SJSA1 (cell line): ENCODE measurements at regions not wholly inside any gene's neighbourhood (a gene's known extent, or its start where the extent isn't known, plus 50 kb on each side); places are given as distances from the start of the nearest gene placed in this dataset.
"Not testable (repeated sequence)": the region's sequence is repeated elsewhere in the genome, so short reads cannot be mapped to it uniquely, and the experiment has no call there.

Experiments
- DNase-seq, 2 experiments: peaks; one replicate each; pipeline ENCODE4 v3.0.0-alpha.2; 2015 to 2020; ENCODE audit warnings: low spot score in 2 of 2, low read depth in 1 of 2
- H3K27ac ChIP-seq: fragments of 250-450 bp; sonication (Bioruptor Pico); 2 replicates; pipeline ENCODE4 v1.5.1; 2020; ENCODE audit warnings: mild to moderate bottlenecking, moderate library complexity
- H3K27me3 ChIP-seq: fragments of 250-450 bp; sonication (Bioruptor Pico); replicated peaks from 2 replicates; pipeline ENCODE4 v1.5.1; 2020; ENCODE audit warnings: mild to moderate bottlenecking, moderate library complexity
- H3K36me3 ChIP-seq: fragments of 250-450 bp; sonication (Bioruptor Pico); 2 replicates; pipeline ENCODE4 v1.5.1; 2020; ENCODE audit warnings: mild to moderate bottlenecking
- H3K4me1 ChIP-seq: fragments of 250-450 bp; sonication (Bioruptor Pico); replicated peaks from 2 replicates; pipeline ENCODE4 v1.6.1; 2021; ENCODE audit warnings: mild to moderate bottlenecking
- H3K4me3 ChIP-seq: fragments of 250-450 bp; sonication (Bioruptor Pico); 2 replicates; pipeline ENCODE4 v1.5.1; 2020; ENCODE audit warnings: mild to moderate bottlenecking
- H3K9me3 ChIP-seq: fragments of 250-450 bp; sonication (Bioruptor Pico); replicated peaks from 2 replicates; pipeline ENCODE4 v1.5.1; 2020; ENCODE audit warnings: mild to moderate bottlenecking

- H3K4me1 ChIP-seq = not testable (repeated sequence)
These were observed 294.9 kb upstream of the DIO3 start for GRCh38 chr14:101266441-101266840.

DNA sequence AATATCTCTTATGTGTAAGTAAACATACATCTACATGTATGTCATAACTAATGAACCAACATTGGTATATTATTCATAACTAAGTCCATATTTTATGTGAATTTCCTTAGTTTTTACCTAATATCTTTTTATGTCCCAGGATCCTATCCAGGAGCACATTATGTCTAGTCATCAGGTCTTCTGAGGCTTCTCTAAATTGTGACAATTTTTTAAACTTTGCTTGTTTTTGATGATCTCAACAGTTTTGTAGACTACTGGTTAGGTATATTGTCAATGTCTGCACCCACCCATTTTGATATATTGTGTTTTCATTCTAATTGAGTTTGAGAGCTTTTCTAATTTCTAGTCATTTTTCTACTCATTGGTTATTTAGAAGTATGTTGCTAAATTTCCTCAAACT, 288.2 kb upstream of the DIO3 start:
- Histone ChIP-seq H3K4me1 (no peaks in the 10 kb centered on the region), H3K4me3 (no peak overlapping the region), H3K36me3 (no peaks in the 10 kb centered on the region), H3K27ac (no peak overlapping the region), H3K27me3 (no peaks in the 10 kb centered on the region), H3K9me3 (no peaks in the 10 kb centered on the region)
- no peak for DNase-seq

More at GRCh38 chr14:101266441-101266840, 294.9 kb upstream of the DIO3 start:
- H3K27ac ChIP-seq, H3K4me3 ChIP-seq, H3K36me3 ChIP-seq, H3K9me3 ChIP-seq, DNase-seq, H3K27me3 ChIP-seq: not testable (repeated sequence)

DNA sequence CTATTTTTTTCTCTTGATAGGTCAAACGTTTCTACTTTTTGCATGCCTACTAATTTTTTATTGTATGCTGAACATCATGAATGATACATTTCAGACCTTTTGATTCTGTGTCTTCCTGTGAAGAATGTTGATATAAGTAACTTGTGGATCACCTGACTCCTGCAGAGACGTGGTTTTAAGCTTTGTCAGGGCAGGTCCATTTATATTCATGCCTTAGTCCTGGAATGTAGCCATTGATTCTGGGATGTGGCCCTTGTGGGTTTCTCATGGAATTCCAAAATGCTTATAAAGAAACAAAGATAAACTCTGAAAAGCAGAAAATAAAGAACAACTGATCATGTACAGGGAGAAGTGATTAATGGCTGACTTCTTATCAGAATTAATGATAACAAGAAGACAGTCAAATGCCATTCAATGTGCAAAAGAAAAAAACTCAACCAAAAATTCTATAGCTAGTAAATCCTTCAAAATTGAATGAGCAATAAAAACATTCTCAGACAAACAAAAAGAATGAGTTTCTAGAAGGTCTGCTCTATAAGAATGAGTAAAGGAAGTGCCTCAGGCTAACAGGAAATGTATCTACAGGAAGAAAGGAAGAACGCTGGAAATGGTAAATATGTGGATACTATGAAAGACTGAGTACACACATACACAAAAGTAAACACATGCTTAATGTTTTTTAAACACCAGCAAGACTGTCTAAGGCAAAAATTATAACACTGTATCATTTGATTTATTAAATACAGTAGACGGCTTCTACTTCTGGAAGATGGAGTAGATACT, 284.8 kb upstream of the DIO3 start:
- no peaks in the 10 kb centered on the region for H3K27me3 ChIP-seq
- no peak for DNase-seq
- no peak overlapping the region for H3K4me3 ChIP-seq
- no peaks in the 10 kb centered on the region for H3K36me3 ChIP-seq
- no peak overlapping the region for H3K27ac ChIP-seq
- H3K9me3 ChIP-seq = no peaks in the 10 kb centered on the region
- no peaks in the 10 kb centered on the region for H3K4me1 ChIP-seq

GRCh38 chr14:101282418-101282817, 278.9 kb upstream of the DIO3 start:
- H3K36me3 ChIP-seq = no peaks in the 10 kb centered on the region
- no peak overlapping the region for H3K4me3 ChIP-seq
- no peak for DNase-seq
- no peaks in the 10 kb centered on the region for H3K4me1 ChIP-seq
- H3K27ac ChIP-seq = no peak overlapping the region
- H3K27me3 ChIP-seq = 0 out of 2 replicates have a peak, but pooled peaks cover 3% of the 10 kb centered on the region
- no peaks in the 10 kb centered on the region for H3K9me3 ChIP-seq

- no peak overlapping the region for H3K27ac ChIP-seq
- H3K36me3 ChIP-seq = no peaks in the 10 kb centered on the region
- no peaks in the 10 kb centered on the region for H3K9me3 ChIP-seq
These were observed 276.6 kb upstream of the DIO3 start for GRCh38 chr14:101284711-101285110.

GRCh38 chr14:101286271-101287018, 274.9 kb upstream of the DIO3 start:
- no peak for DNase-seq
- Histone ChIP-seq H3K36me3 (no peaks in the 10 kb centered on the region), H3K4me3 (no peak overlapping the region)

More at GRCh38 chr14:101284711-101285110, 276.6 kb upstream of the DIO3 start:
- Histone ChIP-seq H3K27me3 (0 out of 2 replicates have a peak, but pooled peaks cover 3% of the 10 kb centered on the region), H3K4me3 (no peak overlapping the region), H3K4me1 (no peaks in the 10 kb centered on the region)
- no peak for DNase-seq

DNA sequence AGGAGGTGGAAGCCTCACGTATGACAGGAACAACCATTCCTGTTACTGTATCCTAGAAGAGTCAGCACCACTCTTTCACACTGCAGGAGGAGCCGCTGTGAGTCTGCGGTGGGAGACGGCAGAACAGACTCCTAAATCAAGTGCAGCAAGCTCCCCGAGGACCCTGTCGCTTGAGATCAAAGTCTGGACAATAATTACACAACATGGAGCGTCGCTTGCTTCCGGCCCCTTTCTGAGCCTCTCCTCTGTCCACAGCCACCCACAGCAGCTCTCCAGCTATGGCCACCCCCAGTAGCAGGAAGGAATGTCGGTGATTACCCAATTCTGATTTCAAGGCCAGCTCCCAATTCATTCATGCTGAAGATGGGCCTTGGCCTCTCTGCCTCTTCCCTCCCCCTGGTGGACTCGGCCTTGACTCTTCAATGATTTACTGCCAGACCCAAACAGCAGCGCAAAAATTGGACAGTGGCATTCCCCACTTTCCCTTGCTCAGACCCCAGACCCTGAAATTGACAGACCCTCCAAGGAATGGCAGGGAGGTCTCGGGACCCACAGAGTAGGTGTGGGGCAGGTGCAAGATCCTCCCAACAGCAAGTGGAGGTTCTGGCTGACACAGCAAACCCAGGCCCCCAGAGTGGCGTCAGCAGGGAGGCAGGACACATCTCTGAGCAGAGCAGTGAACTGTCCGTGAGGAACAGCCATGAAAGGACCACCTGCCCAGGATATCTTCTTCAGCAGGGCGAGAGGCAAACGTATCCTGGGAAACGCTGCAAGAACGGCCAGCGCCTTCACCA, 272.7 kb upstream of the DIO3 start:
- Histone ChIP-seq H3K27ac (no peak overlapping the region), H3K9me3 (no peaks in the 10 kb centered on the region), H3K4me1 (no peaks in the 10 kb centered on the region), H3K27me3 (0 out of 2 replicates have a peak, but pooled peaks cover 3% of the 10 kb centered on the region), H3K4me3 (no peak overlapping the region), H3K36me3 (no peaks in the 10 kb centered on the region)
- no peak for DNase-seq

More at GRCh38 chr14:101286271-101287018, 274.9 kb upstream of the DIO3 start:
- no peaks in the 10 kb centered on the region for H3K4me1 ChIP-seq
- H3K9me3 ChIP-seq = no peaks in the 10 kb centered on the region
- 0 out of 2 replicates have a peak, but pooled peaks cover 3% of the 10 kb centered on the region for H3K27me3 ChIP-seq
- no peak overlapping the region for H3K27ac ChIP-seq

GRCh38 chr14:101289230-101289690, 272.0 kb upstream of the DIO3 start:
- no peak for DNase-seq
- Histone ChIP-seq H3K4me1 (no peaks in the 10 kb centered on the region), H3K36me3 (no peaks in the 10 kb centered on the region), H3K9me3 (no peaks in the 10 kb centered on the region), H3K4me3 (no peak overlapping the region), H3K27me3 (0 out of 2 replicates have a peak, but pooled peaks cover 2% of the 10 kb centered on the region), H3K27ac (no peak overlapping the region)

DNA sequence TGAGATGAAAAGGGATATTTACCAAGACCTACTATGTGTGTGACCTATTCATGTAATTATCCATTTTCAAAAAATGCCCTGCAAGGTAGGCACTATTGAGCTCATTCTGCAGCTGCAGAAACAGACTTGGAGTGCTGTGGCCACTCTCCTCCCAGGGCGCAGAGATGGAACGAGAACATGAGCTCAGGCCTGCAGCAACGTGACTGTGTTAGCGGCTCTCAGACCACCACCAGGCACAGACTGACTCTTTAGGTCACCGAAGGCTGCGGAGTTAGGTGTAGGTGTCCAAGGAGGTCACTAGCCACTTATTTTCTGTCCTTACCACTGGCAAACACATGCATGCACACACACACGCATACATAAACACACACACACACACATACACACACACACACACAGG, 271.4 kb upstream of the DIO3 start:
- Histone ChIP-seq H3K4me1 (no peaks in the 10 kb centered on the region), H3K4me3 (no peak overlapping the region), H3K27ac (no peak overlapping the region), H3K36me3 (no peaks in the 10 kb centered on the region), H3K27me3 (no peaks in the 10 kb centered on the region), H3K9me3 (no peaks in the 10 kb centered on the region)
- no peak for DNase-seq

GRCh38 chr14:101290611-101291010, 270.7 kb upstream of the DIO3 start:
- DNase-seq = no peak
- Histone ChIP-seq H3K4me3 (no peak overlapping the region), H3K27me3 (no peaks in the 10 kb centered on the region), H3K27ac (no peak overlapping the region), H3K9me3 (no peaks in the 10 kb centered on the region), H3K4me1 (no peaks in the 10 kb centered on the region), H3K36me3 (no peaks in the 10 kb centered on the region)

DNA sequence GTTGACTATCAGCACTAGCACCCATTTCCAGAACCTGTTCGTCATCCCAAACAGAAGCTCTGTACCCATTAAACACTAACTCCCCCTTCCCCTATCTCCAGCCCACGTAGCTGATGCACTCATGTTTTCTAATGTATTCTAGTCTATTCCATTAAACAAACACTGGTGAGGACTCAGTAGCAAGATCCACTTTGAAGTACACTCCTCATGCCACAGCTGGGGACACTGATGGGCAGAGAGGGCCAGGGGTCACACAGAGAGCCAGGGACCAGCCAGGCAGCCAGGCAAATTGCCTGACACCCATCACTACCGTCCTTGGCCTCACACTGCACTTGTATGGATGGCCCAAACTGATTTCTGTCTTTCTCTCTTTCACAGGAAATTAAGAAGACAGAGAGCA, 269.9 kb upstream of the DIO3 start:
- no peaks in the 10 kb centered on the region for H3K9me3 ChIP-seq
- no peak overlapping the region for H3K4me3 ChIP-seq
- no peak for DNase-seq
- no peaks in the 10 kb centered on the region for H3K36me3 ChIP-seq
- H3K27ac ChIP-seq = no peak overlapping the region
- H3K4me1 ChIP-seq = no peaks in the 10 kb centered on the region
- no peaks in the 10 kb centered on the region for H3K27me3 ChIP-seq

- DNase-seq = no peak
- Histone ChIP-seq H3K4me3 (no peak overlapping the region), H3K27me3 (no peaks in the 10 kb centered on the region), H3K9me3 (no peaks in the 10 kb centered on the region), H3K36me3 (no peaks in the 10 kb centered on the region), H3K4me1 (no peaks in the 10 kb centered on the region), H3K27ac (no peak overlapping the region)
These were observed 268.8 kb upstream of the DIO3 start for GRCh38 chr14:101292448-101292847.

- Histone ChIP-seq H3K27ac (no peak overlapping the region), H3K4me1 (no peaks in the 10 kb centered on the region), H3K9me3 (no peaks in the 10 kb centered on the region), H3K36me3 (no peaks in the 10 kb centered on the region), H3K4me3 (no peak overlapping the region), H3K27me3 (no peaks in the 10 kb centered on the region)
- DNase-seq = no peak
These were observed 267.7 kb upstream of the DIO3 start for GRCh38 chr14:101293605-101294004.
